ENCODE measurements at regions not wholly inside any gene's neighbourhood (a gene's known extent, or its start where the extent isn't known, plus 50 kb on each side); places are given as distances from the start of the nearest gene placed in this dataset.

GRCh38 chr5:164577201-164577600 is 1071.8 kb downstream of the MAT2B start:
- Histone ChIP-seq H3K4me3 (ENCODE audit: control extremely low read depth in 1 of 5, extremely low read depth in 1 of 5, insufficient read depth in 1 of 5, low read depth in 2 of 5, low read length in 4 of 5) (no peak overlapping the region), H2AFZ (ENCODE audit: insufficient read depth, low read depth, low read length, poor library complexity, severe bottlenecking) (no peak overlapping the region), H3K27me3 (replicated peaks in 1 of 4; ENCODE audit: control extremely low read depth in 1 of 4, control insufficient read depth in 3 of 4, insufficient read depth in 4 of 4, low read length in 3 of 4) (no peaks in the 10 kb centered on the region), H3K79me2 (ENCODE audit: control insufficient read depth, insufficient read depth, low read length) (no peaks in the 10 kb centered on the region), H3K4me2 (replicated peaks; ENCODE audit: low read depth, low read length, poor library complexity, severe bottlenecking) (no peak overlapping the region), H3K9me3 (ENCODE audit: control extremely low read depth in 1 of 3, control insufficient read depth in 2 of 3, insufficient read depth in 1 of 3, low read length in 2 of 3) (no peaks in the 10 kb centered on the region), H3K36me3 (replicated peaks in 1 of 2; ENCODE audit: control extremely low read depth in 1 of 2, control insufficient read depth in 1 of 2, extremely low read depth in 1 of 2, insufficient read depth in 2 of 2, low read length in 1 of 2) (no peaks in the 10 kb centered on the region), H3K27ac (ENCODE audit: low read length in 2 of 2) (no peak overlapping the region), H3K4me1 (ENCODE audit: control insufficient read depth in 2 of 2, insufficient read depth in 2 of 2, low read length in 2 of 2) (no peaks in the 10 kb centered on the region), H4K20me1 (ENCODE audit: control insufficient read depth, insufficient read depth, low read length, poor library complexity, severe bottlenecking) (no peaks in the 10 kb centered on the region), H3K9ac (ENCODE audit: low read length) (no peak overlapping the region)
- Mint-ChIP-seq H3K27me3 (no peaks in the 10 kb centered on the region), H3K4me1 (no peaks in the 10 kb centered on the region), H3K4me3 (no peak overlapping the region), H3K9me3 (ENCODE audit: insufficient read depth) (no peaks in the 10 kb centered on the region), H3K27ac (no peak overlapping the region)
- TF ChIP-seq EZH2 (IDR thresholded peaks at IDR 0.05; ENCODE audit: borderline replicate concordance, insufficient read depth, low read depth, low read length, poor library complexity, severe bottlenecking) (no peak), CTCF (IDR thresholded peaks at IDR 0.05) (no peak)
- WGBS (ENCODE audit: insufficient coverage) = no CpG with 5 or more reads among the region's 2 CpGs
- DNase-seq (no peak), ATAC-seq (ENCODE audit: low read depth) (no peak)
- intact Hi-C loops (cut with micrococcal nuclease) = no loop called here
- ChIA-PET CTCF (no interaction called here), POLR2A (no interaction called here)

- POLR2A ChIA-PET = no interaction called here
Observed at GRCh38 chr5:164577742-164578141, 1072.3 kb downstream of the MAT2B start.

More at GRCh38 chr5:164577742-164578141, 1072.3 kb downstream of the MAT2B start:
- Histone ChIP-seq H3K4me1 (ENCODE audit: control insufficient read depth in 2 of 2, insufficient read depth in 2 of 2, low read length in 2 of 2) (no peaks in the 10 kb centered on the region), H3K79me2 (ENCODE audit: control insufficient read depth, insufficient read depth, low read length) (no peaks in the 10 kb centered on the region), H3K36me3 (replicated peaks in 1 of 2; ENCODE audit: control extremely low read depth in 1 of 2, control insufficient read depth in 1 of 2, extremely low read depth in 1 of 2, insufficient read depth in 2 of 2, low read length in 1 of 2) (no peaks in the 10 kb centered on the region), H3K4me2 (replicated peaks; ENCODE audit: low read depth, low read length, poor library complexity, severe bottlenecking) (no peak overlapping the region), H4K20me1 (ENCODE audit: control insufficient read depth, insufficient read depth, low read length, poor library complexity, severe bottlenecking) (no peaks in the 10 kb centered on the region), H3K9ac (ENCODE audit: low read length) (no peak overlapping the region), H3K27ac (ENCODE audit: low read length in 2 of 2) (no peak overlapping the region), H3K9me3 (ENCODE audit: control extremely low read depth in 1 of 3, control insufficient read depth in 2 of 3, insufficient read depth in 1 of 3, low read length in 2 of 3) (no peaks in the 10 kb centered on the region), H2AFZ (ENCODE audit: insufficient read depth, low read depth, low read length, poor library complexity, severe bottlenecking) (no peak overlapping the region), H3K4me3 (ENCODE audit: control extremely low read depth in 1 of 5, extremely low read depth in 1 of 5, insufficient read depth in 1 of 5, low read depth in 2 of 5, low read length in 4 of 5) (no peak overlapping the region), H3K27me3 (replicated peaks in 1 of 4; ENCODE audit: control extremely low read depth in 1 of 4, control insufficient read depth in 3 of 4, insufficient read depth in 4 of 4, low read length in 3 of 4) (no peaks in the 10 kb centered on the region)
- ATAC-seq (ENCODE audit: low read depth) (no peak), DNase-seq (no peak)
- WGBS (ENCODE audit: insufficient coverage) = 84% methylated on average over 2 of the region's 2 CpGs
- CTCF ChIA-PET = no interaction called here
- Mint-ChIP-seq H3K4me1 (no peaks in the 10 kb centered on the region), H3K9me3 (ENCODE audit: insufficient read depth) (no peaks in the 10 kb centered on the region), H3K27ac (no peak overlapping the region), H3K4me3 (no peak overlapping the region), H3K27me3 (no peaks in the 10 kb centered on the region)
- intact Hi-C loops (cut with micrococcal nuclease) = no loop called here
- TF ChIP-seq CTCF (IDR thresholded peaks at IDR 0.05) (no peak), EZH2 (IDR thresholded peaks at IDR 0.05; ENCODE audit: borderline replicate concordance, insufficient read depth, low read depth, low read length, poor library complexity, severe bottlenecking) (no peak)
